GM19239 (cell line): ENCODE measurements at regions not wholly inside any gene's neighbourhood (a gene's known extent, or its start where the extent isn't known, plus 50 kb on each side); places are given as distances from the start of the nearest gene placed in this dataset.
A peak's percentile ranks its signal among the peaks of the same experiment; 100 is the strongest.

Experiments used
- DNase-seq: peaks from one replicate; pipeline ENCODE4 v3.0.0; 2011; ENCODE audit warnings: low spot score; ENCODE audit not compliant: insufficient read length
- FAIRE-seq: peaks from 2 replicates; lab custom pipeline; 2011; peaks lifted over from hg19 to GRCh38; lab: Jason Lieb, UNC

DNA sequence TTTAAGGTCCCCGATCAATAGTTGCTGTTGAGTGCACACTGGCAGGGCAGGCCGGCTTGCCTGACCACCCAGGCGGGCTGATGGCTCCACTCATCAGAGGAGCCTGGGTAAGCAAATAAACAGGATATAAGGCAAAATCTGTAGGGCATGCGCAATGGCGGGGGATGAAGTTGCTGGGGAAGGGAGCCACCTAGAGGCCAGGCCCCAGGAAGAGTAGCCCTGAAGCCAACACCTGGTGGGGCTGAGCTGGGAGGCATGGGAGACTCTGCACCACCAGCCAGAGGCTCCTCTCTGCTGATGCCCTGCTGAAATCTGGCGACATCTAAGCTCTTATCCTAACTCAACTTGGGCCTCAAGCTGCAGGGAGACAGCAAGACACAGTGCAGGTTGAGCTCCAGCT is 324.3 kb downstream of the ZNF536 start:
- DNase-seq (no peak), FAIRE-seq (no peak)

DNA sequence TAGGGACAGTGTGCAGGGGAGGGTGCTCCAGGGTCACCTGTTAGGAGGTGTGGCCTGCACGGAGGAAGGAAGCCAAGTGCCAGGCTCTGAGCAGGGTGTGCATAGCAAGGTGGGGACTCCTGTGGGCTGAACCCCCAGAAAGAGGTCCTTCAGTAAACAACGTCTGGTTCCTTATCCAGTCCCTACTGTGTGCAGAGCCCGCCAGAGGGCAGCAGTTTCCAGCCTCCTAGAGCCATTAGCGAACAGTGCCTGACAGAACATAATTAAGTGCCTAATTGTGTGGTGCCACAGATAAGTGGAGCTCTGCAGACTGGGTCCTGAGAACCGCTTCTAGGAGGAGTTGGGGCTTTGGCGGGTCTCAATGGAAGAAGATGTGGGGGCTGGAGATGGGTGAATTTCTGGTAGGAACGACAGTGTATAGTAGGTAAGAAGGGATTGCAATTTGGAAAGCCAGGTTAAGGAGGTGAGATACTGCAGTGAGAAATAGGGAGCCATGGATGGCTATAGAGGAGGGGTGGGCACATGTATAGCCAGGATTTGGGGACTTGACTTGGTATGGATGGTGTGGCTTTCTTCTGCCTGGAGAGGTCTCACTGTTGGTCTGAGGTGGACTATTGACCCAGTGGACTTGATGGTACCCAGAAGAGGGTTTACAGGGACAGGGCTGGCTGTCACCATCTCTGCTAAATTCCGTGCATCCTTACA is 323.1 kb downstream of the ZNF536 start:
- FAIRE-seq, result no peak
- DNase-seq, result no peak

DNA sequence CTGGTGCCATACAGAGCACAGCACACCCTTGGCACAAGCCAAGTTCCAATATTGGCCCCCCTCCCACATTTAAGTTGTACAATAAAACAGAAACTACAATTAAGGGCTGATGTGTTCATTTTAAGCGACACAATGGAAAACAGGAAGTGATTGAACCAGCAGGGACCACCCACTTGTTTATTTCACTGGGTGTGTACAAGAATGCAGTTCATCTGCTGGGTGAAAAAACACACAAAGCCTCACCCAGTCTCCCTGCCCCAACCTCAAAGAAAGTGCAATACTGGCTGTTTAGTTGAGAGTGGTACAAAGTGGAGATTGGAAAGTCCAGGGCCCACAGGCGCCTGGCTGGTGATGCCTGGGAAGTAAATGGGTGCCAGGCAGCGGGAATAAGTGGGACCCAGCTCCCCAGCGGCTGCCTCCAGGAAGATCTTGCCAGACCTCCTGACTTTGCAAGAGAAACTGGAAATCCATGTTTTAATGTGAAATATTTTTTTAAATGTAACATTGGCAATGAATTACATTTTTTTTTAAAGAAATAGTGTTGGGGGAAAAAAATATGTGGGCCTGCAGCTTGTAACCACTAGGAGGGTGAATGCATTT is 322.1 kb downstream of the ZNF536 start:
- FAIRE-seq (no peak), DNase-seq (no peak)

DNA sequence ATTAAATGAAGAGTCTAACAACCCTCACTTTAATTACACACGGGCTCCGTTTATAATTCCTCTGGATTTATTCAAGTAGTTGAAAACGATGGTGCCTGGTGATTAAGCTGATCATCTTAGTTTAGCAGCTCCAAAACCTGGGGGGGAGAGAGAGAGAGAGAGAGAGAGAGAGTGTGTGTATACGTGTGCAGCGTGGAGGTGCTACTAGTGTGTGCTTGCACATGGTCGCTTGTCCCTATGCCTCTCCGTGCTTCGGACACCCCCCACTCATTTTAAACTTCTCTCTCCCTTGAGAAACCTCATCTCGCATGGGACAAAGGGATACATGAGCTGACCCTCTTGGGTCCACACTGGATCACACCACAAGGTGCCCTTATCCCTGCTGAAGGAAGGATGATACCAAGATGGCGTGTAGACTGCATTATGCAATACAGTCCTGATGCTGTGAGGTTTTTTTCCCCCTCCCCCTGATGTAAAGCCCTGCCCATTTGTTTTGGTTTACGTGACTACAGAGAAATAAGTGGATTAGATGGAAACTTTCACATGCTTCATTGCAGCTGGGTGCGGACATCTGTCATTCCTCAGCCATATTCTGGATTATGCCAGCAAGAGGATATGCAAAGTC is 320.8 kb downstream of the ZNF536 start:
- DNase-seq (no peak), FAIRE-seq (no peak)

DNA sequence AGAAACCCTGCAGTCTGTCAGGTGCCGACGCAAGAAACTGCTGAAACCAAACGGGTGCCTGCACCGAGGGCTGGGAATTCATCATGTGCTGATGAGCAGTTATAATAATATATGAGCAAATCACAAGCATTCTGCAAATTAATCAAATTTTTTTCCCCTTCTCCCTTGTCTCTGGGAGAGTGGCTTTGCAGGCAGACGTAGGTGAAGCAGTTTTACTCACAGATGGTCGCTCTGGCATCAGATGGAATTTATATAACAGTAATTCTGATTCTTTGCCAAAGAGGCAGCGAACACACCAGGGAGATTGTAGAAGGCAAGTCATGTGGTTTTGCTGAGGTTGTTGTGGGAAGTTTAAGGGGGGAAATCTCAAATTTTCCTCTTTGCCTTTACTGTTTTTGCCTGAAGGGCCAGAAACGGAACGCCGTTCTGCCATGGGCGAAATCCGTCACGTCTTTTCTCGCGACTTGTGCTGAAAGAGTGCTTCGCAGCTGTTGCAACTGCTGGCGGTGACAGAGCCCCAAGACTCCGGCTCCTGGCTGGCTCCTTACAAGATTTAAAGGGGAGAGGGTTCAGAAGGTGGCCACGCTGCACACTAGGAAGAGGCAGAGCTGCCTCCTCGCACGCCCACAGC is 320.1 kb downstream of the ZNF536 start:
- FAIRE-seq, result no peak
- no peak for DNase-seq

DNA sequence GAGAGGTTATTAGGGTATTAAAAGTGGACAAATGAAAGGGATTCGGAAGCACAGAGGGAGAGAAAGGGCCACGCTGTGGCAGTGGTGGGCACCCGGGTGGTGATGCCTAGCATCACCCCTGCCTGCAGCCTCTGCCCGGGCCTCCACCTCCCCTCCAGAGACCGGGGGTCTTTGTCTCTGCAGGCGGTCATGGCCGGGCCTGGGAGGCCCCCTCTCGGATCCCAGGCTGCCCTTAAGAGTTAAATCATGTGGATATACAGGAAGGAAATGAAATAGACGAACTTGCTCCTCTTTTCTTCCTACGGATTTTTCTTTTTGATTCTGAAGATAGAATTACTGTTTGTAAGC is 319.6 kb downstream of the ZNF536 start:
- no peak for FAIRE-seq
- no peak for DNase-seq

DNA sequence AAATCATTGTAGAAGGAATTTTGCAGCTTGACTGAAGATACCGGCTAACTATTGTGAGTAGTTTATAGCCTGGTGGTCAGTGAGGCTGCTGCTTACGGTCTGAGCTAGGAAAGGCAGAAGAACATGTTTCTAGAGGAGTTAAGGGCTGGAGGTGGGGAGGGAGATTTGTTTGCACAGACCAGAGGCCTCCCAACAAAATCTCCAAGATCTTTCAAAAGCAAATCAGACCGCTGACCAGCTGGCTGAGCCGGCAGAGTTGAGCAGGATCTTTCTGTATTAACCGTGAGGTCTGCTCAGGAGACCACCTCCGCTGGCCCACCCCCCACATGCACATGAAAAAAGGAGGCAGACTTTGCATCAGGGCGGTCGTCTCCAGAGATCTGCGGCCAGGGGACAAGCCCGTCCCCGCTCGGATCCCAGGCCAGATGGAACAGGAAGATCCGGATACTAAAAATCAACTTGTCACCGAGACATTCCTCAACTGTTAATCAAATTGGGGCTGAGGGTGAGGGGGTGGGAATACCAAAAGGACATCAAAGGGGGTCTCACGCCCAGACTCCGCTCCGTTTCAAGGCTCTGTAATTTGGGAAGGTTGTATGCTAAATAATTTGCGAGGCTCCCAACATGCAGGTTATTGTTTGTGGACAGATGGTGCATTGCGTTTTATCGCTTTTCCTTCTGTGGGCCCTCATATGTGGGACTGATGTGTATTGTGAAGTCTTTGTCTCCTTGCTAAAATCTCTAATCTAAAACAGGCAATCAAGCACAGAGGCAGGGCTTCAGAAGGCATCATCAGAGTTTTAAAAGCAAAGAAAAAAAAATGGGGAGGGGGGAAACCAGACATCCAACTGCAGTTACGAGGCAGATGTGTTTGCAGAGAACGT is 319.0 kb downstream of the ZNF536 start:
- FAIRE-seq (no peak), DNase-seq (no peak)

DNA sequence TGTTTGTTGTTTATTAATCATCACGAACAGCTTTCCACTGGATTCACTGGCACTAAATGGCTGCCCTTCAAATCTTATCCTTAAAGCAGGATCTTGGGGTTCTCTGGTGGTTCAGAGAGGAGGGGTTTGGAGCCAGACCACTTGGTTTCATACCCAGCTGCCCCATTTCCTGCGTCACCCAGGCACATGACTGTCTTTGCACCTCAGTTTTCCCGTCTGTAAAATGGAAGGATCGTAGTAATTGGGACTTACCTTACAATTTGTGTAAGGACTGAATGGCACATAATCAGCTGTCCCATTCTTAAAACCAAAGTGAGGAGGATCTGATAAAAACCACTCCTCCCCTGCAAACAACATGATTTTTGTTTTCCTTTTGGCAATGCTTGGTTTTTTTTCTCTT is 318.3 kb downstream of the ZNF536 start:
- DNase-seq (no peak), FAIRE-seq (no peak)

DNA sequence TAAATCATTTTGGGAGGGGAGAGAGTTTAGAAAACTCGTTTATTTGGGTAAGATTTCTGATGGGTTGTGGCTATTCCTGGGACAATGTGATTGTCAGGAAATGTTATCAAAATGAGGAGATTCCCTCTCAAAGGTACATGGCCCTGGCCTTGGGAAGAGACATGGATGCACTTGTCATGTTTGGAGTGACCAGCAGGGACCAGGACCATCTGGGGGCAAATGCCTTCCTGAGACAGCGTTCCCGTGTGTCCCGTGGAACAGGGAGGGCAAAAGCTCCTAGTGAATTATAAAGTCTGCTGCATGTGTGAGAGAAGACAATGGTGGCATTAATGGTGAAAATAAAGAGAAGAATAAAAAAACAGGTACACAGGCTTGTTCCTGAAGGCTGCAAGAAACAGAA is 317.3 kb downstream of the ZNF536 start:
- DNase-seq (no peak), FAIRE-seq (no peak)

DNA sequence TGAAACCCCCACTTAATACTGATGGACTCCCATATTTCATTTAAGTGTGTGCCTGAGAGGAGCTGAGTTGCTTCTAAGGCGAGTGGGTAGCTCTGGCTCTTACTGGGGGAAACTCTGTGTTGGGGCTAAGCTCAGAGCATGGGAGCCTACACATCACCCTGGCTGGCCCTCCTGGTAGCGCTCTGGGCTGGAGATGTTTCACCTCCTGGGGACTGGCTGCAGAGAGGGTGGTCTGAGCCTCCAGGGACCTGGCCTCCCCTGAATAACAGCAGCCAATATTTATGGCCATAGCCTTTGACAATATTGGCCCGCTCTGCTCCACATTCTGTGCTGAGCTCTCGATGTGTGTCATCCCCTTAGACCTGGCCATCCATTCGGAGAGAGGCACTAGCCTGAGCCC is 316.5 kb downstream of the ZNF536 start:
- no peak for DNase-seq
- no peak for FAIRE-seq

DNA sequence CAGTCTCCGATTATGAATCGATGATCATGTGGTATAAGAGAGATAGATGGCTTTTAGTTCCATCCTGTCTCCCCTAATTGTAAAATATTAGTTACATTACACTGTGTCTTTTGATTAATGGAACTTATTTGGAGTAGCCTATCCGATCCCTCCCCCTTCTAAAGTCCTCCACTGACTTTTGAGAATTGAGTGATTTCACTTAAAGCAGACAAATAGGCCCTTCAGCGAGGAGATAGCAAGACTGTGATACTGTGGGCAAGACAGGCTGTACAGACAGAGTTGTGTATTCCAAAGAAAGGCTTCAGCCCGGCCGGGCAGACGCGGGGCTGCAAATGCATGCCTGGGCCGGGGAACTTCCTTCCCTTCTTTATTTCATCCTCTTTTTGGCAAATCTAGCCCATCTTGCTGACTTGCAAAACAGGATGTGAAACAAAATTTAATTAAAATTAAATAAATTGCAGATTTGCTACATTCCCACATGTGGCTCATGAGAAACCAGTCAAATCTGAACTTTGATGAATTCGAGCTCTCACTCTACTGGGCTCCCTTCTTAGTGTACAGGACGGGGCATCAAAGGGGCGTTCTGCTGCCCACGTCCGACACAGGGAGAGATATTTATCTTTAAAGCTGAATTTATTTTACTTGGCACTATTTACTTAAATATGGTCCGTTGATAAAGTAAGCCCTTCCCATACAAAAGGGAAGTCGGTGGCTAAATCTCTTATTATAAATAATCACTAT is 314.8 kb downstream of the ZNF536 start:
- no peak for FAIRE-seq
- DNase-seq, result no peak

DNA sequence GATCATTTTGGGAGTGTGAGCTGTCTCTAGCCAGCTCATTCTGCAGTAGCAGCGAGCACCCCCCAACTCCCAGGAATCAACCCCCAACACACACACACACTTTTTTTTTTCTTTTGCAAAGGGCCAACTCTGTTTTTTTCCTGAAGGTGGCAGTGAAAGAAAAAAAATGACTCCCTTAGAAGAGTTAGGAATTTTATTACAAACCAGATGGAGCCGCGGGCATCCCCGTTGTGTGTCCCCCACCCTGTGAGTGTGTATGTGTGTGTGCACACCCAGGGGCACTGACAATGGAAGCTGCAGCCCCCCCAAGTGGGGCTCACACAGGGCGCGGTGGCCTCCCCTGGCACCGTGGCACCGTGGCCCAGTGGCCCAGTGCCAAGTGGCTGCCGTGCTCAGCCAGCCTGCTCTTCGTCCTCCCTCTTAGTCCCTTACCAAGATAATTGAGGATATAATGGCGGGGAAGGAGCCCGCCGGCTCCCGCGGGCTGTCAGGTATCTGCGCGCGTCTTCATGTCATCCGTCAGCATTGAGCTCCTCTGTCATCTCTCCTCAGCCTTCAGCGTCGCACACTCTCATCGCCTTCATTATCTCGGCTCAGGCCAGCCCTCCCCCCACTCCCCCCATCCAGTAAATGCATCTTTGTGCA is 314.1 kb downstream of the ZNF536 start:
- DNase-seq, result no peak
- no peak for FAIRE-seq

DNA sequence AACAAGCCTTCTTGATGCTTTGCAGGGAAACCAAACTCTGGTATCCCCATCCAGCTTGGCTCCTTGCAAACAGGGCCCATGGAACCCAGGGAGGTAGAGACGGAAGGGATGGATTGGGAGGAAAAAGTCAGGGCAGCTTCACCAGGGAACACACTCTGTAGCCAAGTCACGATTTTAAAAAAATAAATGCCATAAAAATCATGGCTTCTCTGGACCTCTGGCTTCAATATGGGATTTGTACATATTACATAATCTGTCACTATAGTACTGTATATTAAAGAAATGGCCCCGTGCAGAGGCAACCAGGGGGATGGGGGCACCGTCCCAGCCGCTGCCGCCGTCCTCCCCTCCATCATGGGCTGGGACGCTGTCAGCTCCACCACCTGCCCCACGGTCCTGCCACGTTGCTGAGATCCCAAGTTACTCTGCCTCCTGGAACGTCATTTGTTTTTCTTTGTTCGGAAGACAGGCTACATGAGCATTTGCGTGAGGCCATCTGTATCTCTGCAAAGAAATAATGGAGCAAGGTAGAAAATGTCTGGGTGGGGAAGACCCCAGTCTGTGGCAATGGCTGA is 313.3 kb downstream of the ZNF536 start:
- FAIRE-seq (no peak), DNase-seq (no peak)

DNA sequence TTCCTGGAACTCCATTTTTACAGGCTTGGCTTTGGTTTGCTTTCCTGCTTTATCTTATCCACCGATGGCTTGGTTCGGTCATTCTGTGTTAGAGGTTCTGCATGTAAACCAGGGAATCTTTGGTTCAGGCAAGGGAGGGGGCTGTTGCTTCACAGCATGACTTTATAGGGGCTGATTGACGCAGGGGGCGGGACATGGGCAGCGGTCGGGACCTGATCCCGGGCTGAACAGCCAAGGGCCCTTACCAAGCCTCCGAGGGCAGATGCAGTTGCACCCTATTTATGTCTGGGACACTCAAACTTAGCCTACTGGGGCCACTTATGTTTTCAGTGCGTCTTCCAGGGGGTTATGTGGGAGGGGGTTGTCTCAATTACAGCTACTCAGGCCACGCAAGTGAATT is 312.4 kb downstream of the ZNF536 start:
- FAIRE-seq (no peak), DNase-seq (no peak)

DNA sequence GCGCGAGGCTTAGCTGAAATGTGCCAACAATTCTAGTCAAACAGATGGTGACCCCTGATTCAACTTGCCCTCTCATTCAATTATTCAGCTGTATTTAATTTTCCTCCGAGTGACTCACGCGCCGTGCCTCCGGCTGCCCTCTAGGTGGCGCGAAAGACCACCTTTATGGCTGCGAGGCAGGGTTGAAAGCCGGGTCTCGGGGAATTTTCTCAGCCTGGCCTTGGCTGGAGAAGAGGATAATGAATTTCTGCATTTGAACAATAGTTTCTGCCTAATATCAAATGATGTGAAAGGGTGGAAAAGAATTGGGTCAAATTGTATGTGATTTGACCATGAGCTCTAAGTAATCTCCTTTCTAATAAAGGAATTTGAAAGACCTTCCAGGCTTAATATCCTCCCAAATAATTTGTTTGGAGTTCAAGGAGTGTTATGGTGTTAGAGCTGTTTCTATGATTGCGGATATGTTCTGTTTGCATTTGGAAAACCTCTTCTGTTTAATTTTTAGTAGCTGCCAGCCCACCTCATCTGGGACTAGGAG is 310.9 kb downstream of the ZNF536 start:
- FAIRE-seq (no peak), DNase-seq (peak; percentile 61)

DNA sequence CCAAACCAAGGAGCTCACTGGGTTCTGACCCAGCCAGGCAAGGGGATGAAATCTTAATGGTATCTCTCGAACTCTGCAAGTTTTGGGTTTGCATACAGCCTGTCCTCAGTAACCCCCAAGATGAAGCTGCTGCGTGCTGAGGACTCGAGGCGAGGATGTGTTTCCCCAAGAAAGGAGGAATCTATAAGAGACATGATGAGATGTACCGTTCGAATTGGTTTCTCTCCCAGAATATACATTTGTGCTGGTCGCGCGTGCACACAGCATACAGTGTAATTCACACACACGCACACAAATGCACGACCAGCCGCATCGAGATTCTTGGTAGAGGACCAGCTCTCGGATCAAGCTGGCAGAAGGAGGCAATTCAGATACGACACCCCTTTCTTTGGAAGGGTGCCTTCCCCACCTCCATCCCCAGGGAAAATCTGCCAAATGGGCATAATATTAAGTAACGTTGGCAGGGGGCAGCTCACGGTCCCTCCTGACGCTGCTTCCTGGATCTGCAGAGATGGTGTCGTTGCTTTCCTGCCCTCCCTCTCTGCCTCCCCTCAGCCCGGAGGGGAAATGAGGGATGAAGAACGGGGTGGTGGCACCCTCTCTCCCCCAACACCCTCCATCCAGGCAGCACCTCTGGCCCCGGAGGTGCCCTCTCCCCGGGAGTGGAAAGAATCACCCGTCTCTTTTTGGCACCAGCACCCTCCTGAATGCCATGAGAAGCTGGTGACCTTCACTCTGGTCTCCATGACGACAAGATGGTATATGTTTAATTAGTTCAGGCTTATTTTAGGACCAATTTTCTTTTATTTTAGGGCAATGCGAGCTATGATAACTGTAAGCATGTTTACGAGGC is 310.2 kb downstream of the ZNF536 start:
- FAIRE-seq (no peak), DNase-seq (no peak)

DNA sequence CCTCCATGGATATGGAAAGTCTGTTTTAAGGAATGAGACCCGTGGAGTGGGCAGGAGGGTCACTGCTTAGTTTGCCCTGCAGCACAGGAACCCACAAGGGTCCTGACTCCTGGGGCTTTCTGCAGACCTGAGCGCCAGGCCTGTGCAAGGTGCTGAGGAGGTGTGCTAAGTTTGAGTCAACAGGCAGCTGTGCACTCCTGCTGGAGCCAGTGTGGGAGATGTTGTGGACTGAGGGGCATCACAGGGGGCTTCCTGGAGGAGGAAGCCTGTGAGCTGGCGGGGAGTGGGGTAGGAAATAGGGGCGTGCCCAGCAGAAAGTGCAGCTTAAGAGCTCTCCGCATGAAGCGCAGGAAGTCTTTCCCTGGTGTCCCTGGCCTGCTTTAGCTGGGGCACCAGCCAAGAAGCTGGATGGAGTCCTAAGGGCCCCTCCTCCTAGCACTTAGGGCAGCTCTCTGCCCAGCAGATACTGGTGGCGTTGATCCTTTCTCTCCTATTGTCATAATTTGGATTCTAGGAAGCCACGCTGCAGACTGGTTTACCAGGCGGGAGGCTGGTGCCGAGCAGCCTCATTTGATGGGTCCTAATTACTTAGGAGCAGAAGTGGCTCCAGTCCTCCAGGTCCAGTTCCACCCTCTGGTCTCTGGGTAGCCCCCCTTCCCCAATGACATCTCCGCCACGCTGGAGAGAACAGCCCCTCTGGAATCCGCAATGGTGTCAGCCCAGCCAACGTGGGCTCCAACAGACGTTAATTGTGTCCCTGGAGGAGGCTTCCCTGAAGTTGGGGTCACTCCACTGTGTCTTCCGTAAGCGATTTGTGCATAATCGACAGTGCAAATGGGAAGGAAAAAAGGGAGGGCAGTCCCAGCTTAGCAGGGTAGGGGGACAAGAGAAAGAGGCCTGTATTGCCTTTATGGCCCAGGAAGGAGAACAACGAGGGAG is 309.2 kb downstream of the ZNF536 start:
- no peak for FAIRE-seq
- DNase-seq, result no peak
